ENCODE measurements at regions not wholly inside any gene's neighbourhood (a gene's known extent, or its start where the extent isn't known, plus 50 kb on each side); places are given as distances from the start of the nearest gene placed in this dataset.

GRCh38 chr1:2864203-2864905, 62.9 kb upstream of the TTC34 start:
- H3K27ac Mint-ChIP-seq (ENCODE audit: low read depth, unreplicated experiment) = no peak overlapping the region
- no peak overlapping the region for H3K4me3 Mint-ChIP-seq (ENCODE audit: unreplicated experiment)
- H3K9me3 Mint-ChIP-seq (ENCODE audit: unreplicated experiment) = peaks cover 2% of the 10 kb centered on the region
- no peaks in the 10 kb centered on the region for H3K36me3 Mint-ChIP-seq (ENCODE audit: insufficient read depth, unreplicated experiment)
- no peaks in the 10 kb centered on the region for H3K27me3 Mint-ChIP-seq (ENCODE audit: insufficient read depth, unreplicated experiment)
- POLR2A ChIA-PET = no interaction called here
- CTCF ChIA-PET = interaction anchor here (0.5 kb wide), 1 partner anchor 69 kb away, joined by 3 read pairs; no protein-coding TSS in a partner anchor
- no peak for TF ChIP-seq CTCF (IDR thresholded peaks at IDR 0.05; ENCODE audit: unreplicated experiment)
- DNase-seq (ENCODE audit: unreplicated experiment) = no peak
- BruUV-seq (replicated peaks) = no TSS peak
- no peaks in the 10 kb centered on the region for H3K4me1 Mint-ChIP-seq (ENCODE audit: insufficient read depth, unreplicated experiment)
- intact Hi-C loops (cut with micrococcal nuclease) = no loop called here

- intact Hi-C loops (cut with micrococcal nuclease) = no loop called here
- no peak overlapping the region for H3K27ac Mint-ChIP-seq (ENCODE audit: low read depth, unreplicated experiment)
- H3K4me1 Mint-ChIP-seq (ENCODE audit: insufficient read depth, unreplicated experiment) = no peaks in the 10 kb centered on the region
- no TSS peak for BruUV-seq (replicated peaks)
- no peak for DNase-seq (ENCODE audit: unreplicated experiment)
- no peaks in the 10 kb centered on the region for H3K9me3 Mint-ChIP-seq (ENCODE audit: unreplicated experiment)
- POLR2A ChIA-PET = no interaction called here
- no peaks in the 10 kb centered on the region for H3K36me3 Mint-ChIP-seq (ENCODE audit: insufficient read depth, unreplicated experiment)
- H3K4me3 Mint-ChIP-seq (ENCODE audit: unreplicated experiment) = no peak overlapping the region
- no peak for TF ChIP-seq CTCF (IDR thresholded peaks at IDR 0.05; ENCODE audit: unreplicated experiment)
- CTCF ChIA-PET = no interaction called here
- no peaks in the 10 kb centered on the region for H3K27me3 Mint-ChIP-seq (ENCODE audit: insufficient read depth, unreplicated experiment)
These were observed 63.5 kb upstream of the TTC34 start for GRCh38 chr1:2865000-2865399.

- no peaks in the 10 kb centered on the region for H3K4me1 Mint-ChIP-seq (ENCODE audit: insufficient read depth, unreplicated experiment)
- intact Hi-C loops (cut with micrococcal nuclease) = no loop called here
- ChIA-PET CTCF (no interaction called here), POLR2A (no interaction called here)
- no peaks in the 10 kb centered on the region for H3K27me3 Mint-ChIP-seq (ENCODE audit: insufficient read depth, unreplicated experiment)
- no peaks in the 10 kb centered on the region for H3K36me3 Mint-ChIP-seq (ENCODE audit: insufficient read depth, unreplicated experiment)
- no peak overlapping the region for H3K27ac Mint-ChIP-seq (ENCODE audit: low read depth, unreplicated experiment)
- no peaks in the 10 kb centered on the region for H3K9me3 Mint-ChIP-seq (ENCODE audit: unreplicated experiment)
- no peak for DNase-seq (ENCODE audit: unreplicated experiment)
- BruUV-seq (replicated peaks) = no TSS peak
- H3K4me3 Mint-ChIP-seq (ENCODE audit: unreplicated experiment) = no peak overlapping the region
- TF ChIP-seq CTCF (IDR thresholded peaks at IDR 0.05; ENCODE audit: unreplicated experiment) = no peak
These were observed 64.3 kb upstream of the TTC34 start for GRCh38 chr1:2865571-2866421.

DNA sequence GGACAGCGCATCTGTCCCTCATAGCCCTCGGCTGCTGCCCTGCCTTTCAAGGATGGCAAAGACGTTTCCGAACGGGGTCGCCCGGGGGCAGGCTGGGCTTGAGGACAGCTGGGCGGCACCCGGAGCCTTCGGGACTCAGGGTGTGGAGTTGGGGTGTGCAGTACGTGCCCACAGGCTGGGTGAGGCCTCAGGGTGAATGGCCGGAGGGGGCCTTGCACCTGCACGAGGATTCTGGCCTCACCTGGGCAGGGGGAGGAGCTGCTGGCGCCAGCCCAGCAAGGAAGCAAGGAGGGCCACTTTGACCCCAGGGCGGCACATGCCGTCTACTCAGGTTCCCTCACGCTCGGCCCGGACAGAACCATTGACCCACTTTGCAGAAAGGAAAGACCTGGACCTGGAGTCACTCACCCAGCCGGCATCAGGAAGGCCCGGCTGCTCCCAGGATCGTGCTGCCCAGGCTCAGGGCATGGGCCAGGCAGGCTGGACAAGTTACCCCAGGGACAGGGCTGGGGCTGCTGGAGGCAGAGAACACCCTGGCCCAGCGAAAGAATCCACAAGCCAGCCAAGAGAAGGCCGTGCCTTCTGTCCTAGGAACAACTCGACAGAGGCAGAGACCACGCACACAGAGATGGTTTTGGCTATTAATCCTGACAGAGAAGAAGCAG, 65.1 kb upstream of the TTC34 start:
- ChIA-PET CTCF (no interaction called here), POLR2A (no interaction called here)
- Mint-ChIP-seq H3K4me3 (ENCODE audit: unreplicated experiment) (no peak overlapping the region), H3K36me3 (ENCODE audit: insufficient read depth, unreplicated experiment) (no peaks in the 10 kb centered on the region), H3K27me3 (ENCODE audit: insufficient read depth, unreplicated experiment) (no peaks in the 10 kb centered on the region), H3K27ac (ENCODE audit: low read depth, unreplicated experiment) (no peak overlapping the region), H3K9me3 (ENCODE audit: unreplicated experiment) (no peaks in the 10 kb centered on the region), H3K4me1 (ENCODE audit: insufficient read depth, unreplicated experiment) (no peaks in the 10 kb centered on the region)
- no peak for TF ChIP-seq CTCF (IDR thresholded peaks at IDR 0.05; ENCODE audit: unreplicated experiment)
- no TSS peak for BruUV-seq (replicated peaks)
- no peak for DNase-seq (ENCODE audit: unreplicated experiment)
- intact Hi-C loops (cut with micrococcal nuclease) = no loop called here

Data from MCF 10A (cell line).